Neural cell (in vitro differentiated cells): ENCODE measurements at regions not wholly inside any gene's neighbourhood (a gene's known extent, or its start where the extent isn't known, plus 50 kb on each side); places are given as distances from the start of the nearest gene placed in this dataset.

Source experiments
- H2AFZ ChIP-seq: fragments of 200-600, 300-800 bp; sonication (generic), shearing (Covaris generic); 2 replicates; pipeline ENCODE4 v1.6.0; 2014; ENCODE audit warnings: low read depth, mild to moderate bottlenecking, antibody characterized with exemption, low read length, moderate library complexity
- H3F3A ChIP-seq: fragments of 200-600 bp; shearing (Covaris generic); 2 replicates; pipeline ENCODE4 v1.6.1; 2016; ENCODE audit warnings: mild to moderate bottlenecking, moderate library complexity, mixed read lengths, antibody characterized with exemption, low read length; ENCODE audit not compliant: insufficient read depth, poor library complexity, severe bottlenecking
- H3K27ac ChIP-seq: fragments of 200-600, 300-800 bp; sonication (generic), shearing (Covaris generic); 2 replicates; pipeline ENCODE4 v1.5.1; 2014; ENCODE audit warnings: mild to moderate bottlenecking, low read length, moderate library complexity
- H3K27me3 ChIP-seq: fragments of 300-800, 200-600 bp; sonication (generic), shearing (Covaris generic); 2 replicates; pipeline ENCODE4 v1.6.0; 2014; ENCODE audit warnings: mild to moderate bottlenecking, low read depth, low read length, moderate library complexity; ENCODE audit not compliant: insufficient read depth
- H3K36me3 ChIP-seq: fragments of 300-800, 200-600 bp; sonication (generic), shearing (Covaris generic); 2 replicates; pipeline ENCODE4 v1.5.1; 2014; ENCODE audit warnings: mild to moderate bottlenecking, antibody characterized with exemption, low read length, moderate library complexity; ENCODE audit not compliant: insufficient read depth
- H3K4me2 ChIP-seq: fragments of 300-800, 200-600 bp; sonication (generic), shearing (Covaris generic); 2 replicates; pipeline ENCODE4 v1.6.0; 2014; ENCODE audit warnings: mild to moderate bottlenecking, low read length
- H3K4me3 ChIP-seq: fragments of 300-800, 200-600 bp; sonication (generic), shearing (Covaris generic); 2 replicates; pipeline ENCODE4 v1.5.1; 2014; ENCODE audit warnings: mild to moderate bottlenecking, low read length, moderate library complexity
- H3K79me2 ChIP-seq: fragments of 200-600 bp; shearing (Covaris generic); replicated peaks from 2 replicates; pipeline ENCODE4 v1.6.0; 2014; ENCODE audit warnings: mild to moderate bottlenecking, low read length, moderate library complexity; ENCODE audit not compliant: insufficient read depth
- H3K9ac ChIP-seq: fragments of 300-800, 200-600 bp; sonication (generic), shearing (Covaris generic); 2 replicates; pipeline ENCODE4 v1.6.1; 2016; ENCODE audit warnings: mild to moderate bottlenecking, low read length, mixed read lengths
- H3K9me2 ChIP-seq: fragments of 200-600 bp; shearing (Covaris generic); 2 replicates; pipeline ENCODE4 v1.6.1; 2016; ENCODE audit warnings: mild to moderate bottlenecking, low read length, mixed read lengths; ENCODE audit not compliant: insufficient read depth
- H3K9me3 ChIP-seq: fragments of 200-600, 300-800 bp; sonication (generic), shearing (Covaris generic); 2 replicates; pipeline ENCODE4 v1.6.1; 2016; ENCODE audit warnings: mild to moderate bottlenecking, mixed run types, low read length, moderate library complexity, mixed read lengths
- H4K20me1 ChIP-seq: fragments of 200-600 bp; shearing (Covaris generic); 2 replicates; pipeline ENCODE4 v1.6.1; 2016; ENCODE audit warnings: mild to moderate bottlenecking, mixed run types; ENCODE audit not compliant: insufficient read depth
- EP300 ChIP-seq: fragments of 450-650 bp; conservative IDR thresholded peaks from 2 replicates; pipeline ENCODE4 v1.6.1; 2014; ENCODE audit warnings: antibody characterized with exemption, mild to moderate bottlenecking, moderate library complexity; ENCODE audit not compliant: poor library complexity, severe bottlenecking
- EZH2 ChIP-seq: fragments of 200-600, 300-800 bp; shearing (Covaris generic), sonication (generic); IDR thresholded peaks from 2 replicates; pipeline ENCODE4 v1.6.1; 2014; ENCODE audit warnings: antibody characterized with exemption, low read length, borderline replicate concordance, mild to moderate bottlenecking; ENCODE audit not compliant: insufficient read depth, poor library complexity, severe bottlenecking
- MXI1 ChIP-seq: fragments of 450-650 bp; conservative IDR thresholded peaks from 2 replicates; pipeline ENCODE4 v1.6.1; 2014; ENCODE audit warnings: antibody characterized with exemption, mild to moderate bottlenecking; ENCODE audit not compliant: poor library complexity, severe bottlenecking
- POLR2AphosphoS5 ChIP-seq: IDR thresholded peaks from 2 replicates; pipeline ENCODE4 v1.6.1; 2012
- RAD21 ChIP-seq: fragments of 450-650 bp; conservative IDR thresholded peaks from 2 replicates; pipeline ENCODE4 v1.6.1; 2014; ENCODE audit warnings: antibody characterized with exemption, mild to moderate bottlenecking, moderate library complexity
- SMC3 ChIP-seq: fragments of 450-650 bp; conservative IDR thresholded peaks from 2 replicates; pipeline ENCODE4 v1.6.1; 2014; ENCODE audit warnings: antibody characterized with exemption, mild to moderate bottlenecking, moderate library complexity; ENCODE audit not compliant: poor library complexity
- TAF1 ChIP-seq: IDR thresholded peaks from 2 replicates; pipeline ENCODE4 v1.6.1; 2012; ENCODE audit warnings: low read depth
- TF ChIP-seq, protein P1 (sequence below): fragments of 450-650 bp; IDR thresholded peaks from 2 replicates; pipeline ENCODE4 v1.5.1; 2014; ENCODE audit warnings: antibody characterized with exemption, mild to moderate bottlenecking, moderate library complexity; ENCODE audit not compliant: poor library complexity, severe bottlenecking
- TF ChIP-seq, protein P2 (sequence below): IDR thresholded peaks from 2 replicates; pipeline ENCODE4 v1.6.1; 2012; ENCODE audit warnings: borderline replicate concordance

DNA sequence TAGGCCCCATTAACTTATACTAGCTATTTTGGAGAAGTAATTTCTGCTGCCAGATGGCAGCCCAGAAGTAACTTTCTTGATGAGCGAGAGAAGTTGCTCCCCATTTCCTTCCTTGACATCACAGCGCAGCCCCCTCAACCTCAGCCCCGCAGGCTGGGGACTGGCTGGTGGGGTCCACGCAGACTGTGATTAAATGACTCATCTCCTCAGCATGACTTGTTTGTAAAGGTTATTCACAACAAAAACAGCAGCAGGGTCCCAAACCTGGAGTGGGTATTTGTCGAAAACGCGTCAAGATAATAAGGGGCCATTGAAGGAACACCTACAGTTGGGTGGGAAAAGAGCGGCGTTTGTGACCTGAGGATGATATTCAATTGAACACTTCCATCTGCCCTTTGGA, 120.6 kb downstream of the TXNL1 start:
- Histone ChIP-seq H3K4me2 (no peak overlapping the region), H3K79me2 (no peaks in the 10 kb centered on the region), H3K27ac (no peak overlapping the region), H4K20me1 (no peaks in the 10 kb centered on the region), H3K9ac (no peak overlapping the region), H3F3A (no peaks in the 10 kb centered on the region), H3K4me3 (no peak overlapping the region), H3K9me2 (no peaks in the 10 kb centered on the region), H3K36me3 (no peaks in the 10 kb centered on the region), H3K9me3 (no peaks in the 10 kb centered on the region), H3K27me3 (no peaks in the 10 kb centered on the region), H2AFZ (no peak overlapping the region)
- no peak for TF ChIP-seq SMC3
- TF ChIP-seq EP300 = no peak
- TF ChIP-seq, protein P1, sequence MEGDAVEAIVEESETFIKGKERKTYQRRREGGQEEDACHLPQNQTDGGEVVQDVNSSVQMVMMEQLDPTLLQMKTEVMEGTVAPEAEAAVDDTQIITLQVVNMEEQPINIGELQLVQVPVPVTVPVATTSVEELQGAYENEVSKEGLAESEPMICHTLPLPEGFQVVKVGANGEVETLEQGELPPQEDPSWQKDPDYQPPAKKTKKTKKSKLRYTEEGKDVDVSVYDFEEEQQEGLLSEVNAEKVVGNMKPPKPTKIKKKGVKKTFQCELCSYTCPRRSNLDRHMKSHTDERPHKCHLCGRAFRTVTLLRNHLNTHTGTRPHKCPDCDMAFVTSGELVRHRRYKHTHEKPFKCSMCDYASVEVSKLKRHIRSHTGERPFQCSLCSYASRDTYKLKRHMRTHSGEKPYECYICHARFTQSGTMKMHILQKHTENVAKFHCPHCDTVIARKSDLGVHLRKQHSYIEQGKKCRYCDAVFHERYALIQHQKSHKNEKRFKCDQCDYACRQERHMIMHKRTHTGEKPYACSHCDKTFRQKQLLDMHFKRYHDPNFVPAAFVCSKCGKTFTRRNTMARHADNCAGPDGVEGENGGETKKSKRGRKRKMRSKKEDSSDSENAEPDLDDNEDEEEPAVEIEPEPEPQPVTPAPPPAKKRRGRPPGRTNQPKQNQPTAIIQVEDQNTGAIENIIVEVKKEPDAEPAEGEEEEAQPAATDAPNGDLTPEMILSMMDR = no peak
- TF ChIP-seq EZH2 = no peak
- TF ChIP-seq, protein P2, sequence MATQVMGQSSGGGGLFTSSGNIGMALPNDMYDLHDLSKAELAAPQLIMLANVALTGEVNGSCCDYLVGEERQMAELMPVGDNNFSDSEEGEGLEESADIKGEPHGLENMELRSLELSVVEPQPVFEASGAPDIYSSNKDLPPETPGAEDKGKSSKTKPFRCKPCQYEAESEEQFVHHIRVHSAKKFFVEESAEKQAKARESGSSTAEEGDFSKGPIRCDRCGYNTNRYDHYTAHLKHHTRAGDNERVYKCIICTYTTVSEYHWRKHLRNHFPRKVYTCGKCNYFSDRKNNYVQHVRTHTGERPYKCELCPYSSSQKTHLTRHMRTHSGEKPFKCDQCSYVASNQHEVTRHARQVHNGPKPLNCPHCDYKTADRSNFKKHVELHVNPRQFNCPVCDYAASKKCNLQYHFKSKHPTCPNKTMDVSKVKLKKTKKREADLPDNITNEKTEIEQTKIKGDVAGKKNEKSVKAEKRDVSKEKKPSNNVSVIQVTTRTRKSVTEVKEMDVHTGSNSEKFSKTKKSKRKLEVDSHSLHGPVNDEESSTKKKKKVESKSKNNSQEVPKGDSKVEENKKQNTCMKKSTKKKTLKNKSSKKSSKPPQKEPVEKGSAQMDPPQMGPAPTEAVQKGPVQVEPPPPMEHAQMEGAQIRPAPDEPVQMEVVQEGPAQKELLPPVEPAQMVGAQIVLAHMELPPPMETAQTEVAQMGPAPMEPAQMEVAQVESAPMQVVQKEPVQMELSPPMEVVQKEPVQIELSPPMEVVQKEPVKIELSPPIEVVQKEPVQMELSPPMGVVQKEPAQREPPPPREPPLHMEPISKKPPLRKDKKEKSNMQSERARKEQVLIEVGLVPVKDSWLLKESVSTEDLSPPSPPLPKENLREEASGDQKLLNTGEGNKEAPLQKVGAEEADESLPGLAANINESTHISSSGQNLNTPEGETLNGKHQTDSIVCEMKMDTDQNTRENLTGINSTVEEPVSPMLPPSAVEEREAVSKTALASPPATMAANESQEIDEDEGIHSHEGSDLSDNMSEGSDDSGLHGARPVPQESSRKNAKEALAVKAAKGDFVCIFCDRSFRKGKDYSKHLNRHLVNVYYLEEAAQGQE = no peak
- no peak for TF ChIP-seq POLR2AphosphoS5
- TF ChIP-seq MXI1 = no peak
- TF ChIP-seq TAF1 = no peak
- TF ChIP-seq RAD21 = no peak

DNA sequence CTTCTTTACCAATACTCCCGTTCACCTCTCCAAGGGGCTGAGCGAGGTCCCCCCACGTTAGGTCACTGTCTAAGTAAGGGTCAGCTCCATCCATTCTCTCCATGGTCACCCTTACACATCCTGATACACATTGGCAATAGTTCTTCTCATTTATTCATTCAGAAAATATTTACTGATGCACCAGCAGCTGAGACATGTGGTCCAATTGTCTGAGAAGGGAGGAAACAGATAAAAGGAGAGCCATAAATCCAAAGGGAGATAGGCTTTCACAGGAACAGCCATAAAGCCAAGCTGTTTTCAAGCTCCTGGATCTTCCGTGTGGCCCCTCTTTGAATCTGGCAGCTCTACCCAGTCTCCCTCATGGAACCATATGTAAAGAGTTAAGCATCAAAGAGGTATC, 121.2 kb downstream of the TXNL1 start:
- Histone ChIP-seq H4K20me1 (no peaks in the 10 kb centered on the region), H3K4me3 (no peak overlapping the region), H3K27ac (no peak overlapping the region), H3K79me2 (no peaks in the 10 kb centered on the region), H3F3A (no peaks in the 10 kb centered on the region), H3K4me2 (no peak overlapping the region), H3K27me3 (no peaks in the 10 kb centered on the region), H3K36me3 (no peaks in the 10 kb centered on the region), H3K9me3 (no peaks in the 10 kb centered on the region), H2AFZ (no peak overlapping the region), H3K9me2 (no peaks in the 10 kb centered on the region), H3K9ac (no peak overlapping the region)
- TF ChIP-seq POLR2AphosphoS5 (no peak), RAD21 (no peak), EP300 (no peak), TAF1 (no peak), EZH2 (no peak), MXI1 (no peak), SMC3 (no peak)
- TF ChIP-seq, protein P1 = no peak
- TF ChIP-seq, protein P2 = no peak
